GM19035 (cell line): ENCODE measurements at regions not wholly inside any gene's neighbourhood (a gene's known extent, or its start where the extent isn't known, plus 50 kb on each side); places are given as distances from the start of the nearest gene placed in this dataset.

ENCODE experiments used
- ATAC-seq: cut with Tn5 transposase; IDR thresholded peaks from one replicate; pipeline ENCODE4 v1.9.1; 2021; ENCODE audit not compliant: unreplicated experiment

GRCh38 chr4:159003420-159004253 is 99.2 kb upstream of the RAPGEF2 start:
- ATAC-seq = no peak

DNA sequence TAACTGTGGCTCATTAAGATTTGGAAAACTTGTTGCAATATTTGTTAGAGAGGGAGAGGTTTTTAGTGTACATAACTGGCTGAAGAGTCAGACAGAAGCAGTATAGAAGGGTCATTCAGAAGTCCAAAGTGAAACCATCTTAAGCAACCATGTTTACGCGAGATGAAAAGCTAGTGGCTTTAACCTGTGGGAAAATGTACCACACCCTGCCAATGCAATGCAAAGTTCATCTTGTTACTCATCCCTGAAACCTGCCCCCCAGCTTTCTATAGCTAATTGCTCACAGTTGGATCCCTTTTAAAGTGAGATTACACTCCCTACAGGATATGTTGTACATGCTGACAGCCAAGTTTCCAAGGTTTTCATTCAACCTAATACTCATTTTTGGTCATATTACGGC is 96.7 kb upstream of the RAPGEF2 start:
- no peak for ATAC-seq

- no peak for ATAC-seq
These were observed 94.2 kb upstream of the RAPGEF2 start for GRCh38 chr4:159008671-159009070.

DNA sequence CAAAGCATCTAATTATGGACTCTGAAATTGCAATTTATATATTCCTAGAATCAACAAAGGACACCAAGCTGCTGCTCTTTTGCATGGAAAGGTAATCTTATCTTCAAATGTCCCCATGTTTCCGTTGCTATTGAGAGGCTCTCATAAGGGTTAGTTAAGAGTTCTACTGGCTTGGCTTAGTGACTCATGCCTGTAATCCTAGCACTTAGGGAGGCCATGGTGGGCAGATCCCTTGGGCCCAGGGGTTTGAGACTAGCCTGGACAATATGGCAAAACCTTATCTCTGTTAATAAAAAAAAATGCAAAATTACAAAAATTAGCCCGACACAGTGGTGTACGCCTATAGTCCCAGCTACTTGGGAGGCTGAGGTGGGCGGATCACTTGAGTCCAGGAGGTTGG is 93.4 kb upstream of the RAPGEF2 start:
- ATAC-seq = no peak

DNA sequence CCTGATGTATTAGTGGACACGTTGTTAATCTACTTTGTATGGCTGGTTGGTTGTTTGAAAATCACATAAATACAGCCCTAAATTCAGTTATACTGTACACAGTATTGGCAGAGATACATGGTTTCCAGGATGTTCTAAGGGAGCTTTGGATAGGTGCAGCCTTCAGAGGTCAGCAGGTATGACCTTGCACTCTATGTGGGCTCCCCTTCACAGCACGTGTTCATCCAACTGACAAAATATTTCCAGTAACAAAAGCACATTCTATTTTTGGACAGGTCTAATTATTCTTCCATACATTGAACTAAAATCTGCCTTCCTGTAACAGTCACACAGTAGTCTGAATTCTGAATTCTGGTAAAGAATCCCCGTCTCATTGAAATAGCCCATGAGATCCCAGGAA is 92.8 kb upstream of the RAPGEF2 start:
- no peak for ATAC-seq

GRCh38 chr4:159010563-159011260 is 92.2 kb upstream of the RAPGEF2 start:
- ATAC-seq = no peak

GRCh38 chr4:159012381-159012780 is 90.5 kb upstream of the RAPGEF2 start:
- ATAC-seq = no peak

- no peak for ATAC-seq
These were observed 89.2 kb upstream of the RAPGEF2 start for GRCh38 chr4:159013692-159014091.

DNA sequence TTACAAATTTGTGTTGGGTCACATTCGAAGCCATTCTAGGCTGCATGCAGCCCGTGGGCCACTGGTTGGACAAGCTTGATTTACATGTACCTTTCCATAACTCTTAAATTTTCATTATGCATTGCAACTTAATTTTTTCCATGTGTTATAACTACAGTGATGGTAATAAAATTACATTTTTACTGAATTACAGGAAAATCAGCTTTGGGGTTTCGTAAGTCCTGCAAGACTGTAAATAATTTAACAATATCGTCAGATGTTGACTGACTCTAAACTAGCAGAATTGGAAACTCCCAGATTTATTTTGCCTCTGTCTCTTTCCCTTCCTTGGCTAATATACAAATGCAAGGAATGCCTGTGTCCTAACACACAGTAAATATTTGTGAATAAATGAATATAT is 88.0 kb upstream of the RAPGEF2 start:
- no peak for ATAC-seq

- no peak for ATAC-seq
These were observed 87.0 kb upstream of the RAPGEF2 start for GRCh38 chr4:159015841-159016240.

GRCh38 chr4:159016593-159017024 is 86.3 kb upstream of the RAPGEF2 start:
- peak; percentile 42 for ATAC-seq

GRCh38 chr4:159017323-159018026 is 85.4 kb upstream of the RAPGEF2 start:
- ATAC-seq = peak; percentile 37

GRCh38 chr4:159018062-159018629 is 84.7 kb upstream of the RAPGEF2 start:
- peak; percentile 94 for ATAC-seq

- no peak for ATAC-seq
These were observed 83.5 kb upstream of the RAPGEF2 start for GRCh38 chr4:159019356-159019755.

GRCh38 chr4:159021597-159022385 is 81.1 kb upstream of the RAPGEF2 start:
- ATAC-seq = no peak

GRCh38 chr4:159023741-159024140 is 79.1 kb upstream of the RAPGEF2 start:
- ATAC-seq = no peak

DNA sequence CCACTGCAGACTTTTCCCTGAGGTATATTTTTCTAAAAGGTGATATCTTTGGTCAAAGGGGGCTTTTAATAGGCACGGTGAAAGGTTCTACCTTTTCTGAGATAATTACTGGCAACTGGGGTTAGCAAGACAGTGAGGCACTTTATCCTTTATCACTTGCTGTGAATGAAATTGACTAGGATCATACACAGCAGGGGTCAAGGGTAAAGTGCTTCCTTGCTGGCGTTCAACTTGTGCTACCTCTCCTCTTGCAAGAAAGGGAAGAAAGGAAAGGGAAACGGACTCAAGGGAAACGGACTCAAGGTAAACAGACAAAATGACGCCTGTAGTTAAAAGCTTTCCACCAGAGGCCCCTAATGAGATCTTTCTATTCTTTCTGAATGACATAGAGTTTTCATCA is 78.6 kb upstream of the RAPGEF2 start:
- ATAC-seq = no peak

GRCh38 chr4:159024828-159025227 is 78.1 kb upstream of the RAPGEF2 start:
- ATAC-seq = no peak

GRCh38 chr4:159026329-159026728 is 76.5 kb upstream of the RAPGEF2 start:
- no peak for ATAC-seq

- ATAC-seq = peak; percentile 71
These were observed 75.3 kb upstream of the RAPGEF2 start for GRCh38 chr4:159027535-159027934.

DNA sequence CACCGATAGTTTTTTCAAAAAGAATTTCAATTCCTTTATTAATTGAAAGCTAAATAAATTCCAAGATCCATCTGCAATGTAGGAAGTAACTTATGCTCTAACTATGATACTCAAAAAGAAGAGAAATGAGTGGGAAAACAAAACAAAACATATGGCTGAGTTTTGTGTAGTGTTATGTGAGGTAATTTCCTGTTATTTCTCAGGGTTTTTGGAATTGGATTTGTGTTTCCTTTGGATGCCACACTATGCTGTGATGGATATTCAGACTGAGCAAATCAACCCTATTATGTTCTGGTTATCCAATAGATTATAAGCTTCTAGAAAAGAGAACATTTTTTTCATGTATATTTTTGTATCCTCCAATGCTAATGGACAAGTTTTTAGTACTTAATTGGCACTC is 73.4 kb upstream of the RAPGEF2 start:
- no peak for ATAC-seq
